H9 (cell line): ENCODE measurements at regions not wholly inside any gene's neighbourhood (a gene's known extent, or its start where the extent isn't known, plus 50 kb on each side); places are given as distances from the start of the nearest gene placed in this dataset.

ENCODE experiments used
- DNase-seq: peaks from one replicate; pipeline ENCODE4 v3.0.0-alpha.2; 2017
- H2AFZ ChIP-seq: one replicate; pipeline ENCODE4 v1.6.1; 2013; ENCODE audit warnings: mild to moderate bottlenecking, low read length, control low read depth, moderate library complexity
- H2AK5ac ChIP-seq: 2 replicates; pipeline ENCODE4 v1.6.1; 2013; ENCODE audit warnings: low read length, control low read depth, mixed read lengths; ENCODE audit not compliant: insufficient read length
- H2BK120ac ChIP-seq: one replicate; pipeline ENCODE4 v1.6.1; 2013; ENCODE audit warnings: low read depth, mild to moderate bottlenecking, low read length, control low read depth, inconsistent platforms; ENCODE audit not compliant: poor library complexity, severe bottlenecking
- H2BK12ac ChIP-seq: 2 replicates; pipeline ENCODE4 v1.6.1; 2013; ENCODE audit warnings: low read length, control low read depth, mixed read lengths, low read depth; ENCODE audit not compliant: insufficient read length
- H2BK15ac ChIP-seq: 2 replicates; pipeline ENCODE4 v1.6.1; 2013; ENCODE audit warnings: low read depth, low read length, control low read depth
- H2BK20ac ChIP-seq: one replicate; pipeline ENCODE4 v1.6.1; 2013; ENCODE audit warnings: low read depth, mild to moderate bottlenecking, low read length, control low read depth, inconsistent platforms; ENCODE audit not compliant: poor library complexity, severe bottlenecking
- H2BK5ac ChIP-seq: 2 replicates; pipeline ENCODE4 v1.6.1; 2013; ENCODE audit warnings: low read length, control low read depth, mixed read lengths; ENCODE audit not compliant: insufficient read length
- H3K14ac ChIP-seq: 2 replicates; pipeline ENCODE4 v1.6.1; 2013; ENCODE audit warnings: low read length, control low read depth; ENCODE audit not compliant: insufficient read depth
- H3K18ac ChIP-seq: 2 replicates; pipeline ENCODE4 v1.6.1; 2013; ENCODE audit warnings: low read depth, mild to moderate bottlenecking, mixed read lengths, low read length, control low read depth; ENCODE audit not compliant: insufficient read length
- H3K23ac ChIP-seq: 2 replicates; pipeline ENCODE4 v1.6.1; 2013; ENCODE audit warnings: low read length, control low read depth, mixed read lengths, low read depth; ENCODE audit not compliant: insufficient read length
- H3K23me2 ChIP-seq: 2 replicates; pipeline ENCODE4 v1.6.1; 2013; ENCODE audit warnings: low read depth, mild to moderate bottlenecking, mixed read lengths, low read length, control low read depth; ENCODE audit not compliant: insufficient read length, poor library complexity, severe bottlenecking
- H3K27ac ChIP-seq: 2 replicates; pipeline ENCODE4 v1.5.1; 2013; ENCODE audit warnings: low read length, control low read depth, mixed read lengths, low read depth; ENCODE audit not compliant: insufficient read length
- H3K27me3 ChIP-seq: 2 replicates; pipeline ENCODE4 v1.6.1; 2013; ENCODE audit warnings: low read length, control low read depth, inconsistent platforms; ENCODE audit not compliant: insufficient read depth
- H3K4ac ChIP-seq: 2 replicates; pipeline ENCODE4 v1.6.1; 2013; ENCODE audit warnings: low read depth, mild to moderate bottlenecking, control low read depth, inconsistent platforms, low read length, moderate library complexity
- H3K4me1 ChIP-seq: 2 replicates; pipeline ENCODE4 v1.6.1; 2013; ENCODE audit warnings: low read length, control low read depth, inconsistent platforms; ENCODE audit not compliant: insufficient read depth
- H3K4me2 ChIP-seq: 2 replicates; pipeline ENCODE4 v1.6.1; 2013; ENCODE audit warnings: low read length, control low read depth, mixed read lengths; ENCODE audit not compliant: insufficient read length, insufficient read depth
- H3K56ac ChIP-seq: 2 replicates; pipeline ENCODE4 v1.6.1; 2013; ENCODE audit warnings: low read depth, mild to moderate bottlenecking, mixed read lengths, low read length, control low read depth; ENCODE audit not compliant: insufficient read length
- H3K79me1 ChIP-seq: 2 replicates; pipeline ENCODE4 v1.6.1; 2013; ENCODE audit warnings: low read depth, mild to moderate bottlenecking, moderate library complexity, low read length, control low read depth, inconsistent platforms; ENCODE audit not compliant: insufficient read depth, poor library complexity, severe bottlenecking
- H3K79me2 ChIP-seq: 2 replicates; pipeline ENCODE4 v1.6.1; 2013; ENCODE audit warnings: low read length, control low read depth, inconsistent platforms; ENCODE audit not compliant: insufficient read depth
- H3K9ac ChIP-seq: 2 replicates; pipeline ENCODE4 v1.6.1; 2013; ENCODE audit warnings: low read length, control low read depth, mixed read lengths; ENCODE audit not compliant: insufficient read length; ENCODE audit errors: extremely low read depth
- H3K9me3 ChIP-seq: one replicate; pipeline ENCODE4 v1.6.1; 2013; ENCODE audit warnings: low read depth, low read length, inconsistent platforms; ENCODE audit not compliant: control insufficient read depth
- H3T11ph ChIP-seq: one replicate; pipeline ENCODE4 v1.6.1; 2013; ENCODE audit warnings: mild to moderate bottlenecking, low read length, control low read depth, inconsistent platforms
- H4K20me1 ChIP-seq: one replicate; pipeline ENCODE4 v1.6.1; 2013; ENCODE audit not compliant: control insufficient read depth, insufficient read length, insufficient read depth
- H4K5ac ChIP-seq: 2 replicates; pipeline ENCODE4 v1.6.1; 2013; ENCODE audit warnings: low read depth, mild to moderate bottlenecking, mixed read lengths, low read length, control low read depth; ENCODE audit not compliant: insufficient read length
- H4K8ac ChIP-seq: replicated peaks from 2 replicates; pipeline ENCODE4 v1.6.1; 2013; ENCODE audit warnings: low read length, control low read depth, mixed read lengths, low read depth; ENCODE audit not compliant: insufficient read length
- H4K91ac ChIP-seq: 2 replicates; pipeline ENCODE4 v1.6.1; 2013; ENCODE audit warnings: low read depth, mild to moderate bottlenecking, moderate library complexity, mixed read lengths, low read length, control low read depth; ENCODE audit not compliant: insufficient read length
- H3K27ac Mint-ChIP-seq, 3 experiments: 2 replicates in 2 of 3; 3 replicates in 1 of 3; pipeline ENCODE4 v1.8.0; 2020 to 2021; ENCODE audit warnings: mixed read lengths in 3 of 3, mild to moderate bottlenecking in 1 of 3, moderate library complexity in 1 of 3
- H3K27me3 Mint-ChIP-seq: 2 replicates; pipeline ENCODE4 v1.8.0; 2021; ENCODE audit warnings: low read depth, mild to moderate bottlenecking, moderate library complexity, mixed read lengths
- H3K36me3 Mint-ChIP-seq, 3 experiments: 2 replicates in 2 of 3; 3 replicates in 1 of 3; pipeline ENCODE4 v1.8.0; 2020 to 2021; ENCODE audit warnings: low read depth in 3 of 3, mixed read lengths in 3 of 3; ENCODE audit not compliant: insufficient read depth in 1 of 3
- H3K4me1 Mint-ChIP-seq, 2 experiments: 2 replicates each; pipeline ENCODE4 v1.8.0; 2020; ENCODE audit warnings: mixed read lengths in 2 of 2
- H3K4me3 Mint-ChIP-seq, 2 experiments: 2 replicates in 1 of 2; 3 replicates in 1 of 2; pipeline ENCODE4 v1.8.0; 2020 to 2021; ENCODE audit warnings: mild to moderate bottlenecking in 2 of 2, mixed read lengths in 2 of 2, moderate library complexity in 1 of 2
- H3K9me3 Mint-ChIP-seq, 2 experiments: 2 replicates in 1 of 2; 3 replicates in 1 of 2; pipeline ENCODE4 v1.8.0; 2020; ENCODE audit warnings: mild to moderate bottlenecking in 2 of 2, mixed read lengths in 2 of 2, moderate library complexity in 1 of 2
- CTCF ChIP-seq: fragments of 200-600 bp; sonication (generic); conservative IDR thresholded peaks from 3 replicates; pipeline ENCODE4 v1.8.0; 2021; ENCODE audit warnings: antibody characterized with exemption, mild to moderate bottlenecking
- WGBS: extraction: QIAGEN DNeasy Blood & Tissue Kit; methylation state at CpG from one replicate; pipeline ENCODE4 v1.1.7; 2013; ENCODE audit warnings: missing lambda C conversion rate, low lambda C conversion rate, mixed read lengths; ENCODE audit not compliant: insufficient read length; ENCODE audit errors: extremely low coverage; 5-methylcytosine and 5-hydroxymethylcytosine counted together

GRCh38 chr19:56953470-56953869, 112.9 kb upstream of the PEG3 start:
- H2AFZ ChIP-seq = no peak overlapping the region
- Mint-ChIP-seq H3K27ac (no peak overlapping the region), H3K4me3 (no peak overlapping the region), H3K9me3 (peaks cover 94 to 100% of the 10 kb centered on the region in 2 experiments), H3K4me1 (no peaks in the 10 kb centered on the region), H3K27me3 (peaks cover 7% of the 10 kb centered on the region), H3K36me3 (peaks cover 13 to 46% (median 31%) of the 10 kb centered on the region in 3 experiments)
- no peak overlapping the region for H3K23ac ChIP-seq
- H2BK12ac ChIP-seq = no peak overlapping the region
- no peak overlapping the region for H3T11ph ChIP-seq
- no peak overlapping the region for H3K4ac ChIP-seq
- H3K4me2 ChIP-seq = no peak overlapping the region
- peaks cover 3% of the 10 kb centered on the region for H4K20me1 ChIP-seq
- no peaks in the 10 kb centered on the region for H3K79me2 ChIP-seq
- no CpG with 5 or more reads among the region's 5 CpGs for WGBS
- no peak overlapping the region for H2AK5ac ChIP-seq
- H2BK120ac ChIP-seq = no peak overlapping the region
- no peak overlapping the region for H3K14ac ChIP-seq
- H3K23me2 ChIP-seq = no peaks in the 10 kb centered on the region
- H3K18ac ChIP-seq = no peak overlapping the region
- DNase-seq = no peak
- H3K9me3 ChIP-seq = peaks cover 96% of the 10 kb centered on the region
- no peak for TF ChIP-seq CTCF
- H2BK20ac ChIP-seq = no peak overlapping the region
- no peak overlapping the region for H3K27ac ChIP-seq
- H2BK15ac ChIP-seq = no peak overlapping the region
- no peak overlapping the region for H4K91ac ChIP-seq
- H3K56ac ChIP-seq = no peak overlapping the region
- no peak overlapping the region for H4K5ac ChIP-seq
- no peak overlapping the region for H2BK5ac ChIP-seq
- no peak overlapping the region for H3K9ac ChIP-seq
- H3K79me1 ChIP-seq = no peaks in the 10 kb centered on the region
- no peaks in the 10 kb centered on the region for H3K27me3 ChIP-seq
- no peak overlapping the region for H4K8ac ChIP-seq
- H3K4me1 ChIP-seq = no peaks in the 10 kb centered on the region
